HUES6 (cell line): ENCODE measurements at regions not wholly inside any gene's neighbourhood (a gene's known extent, or its start where the extent isn't known, plus 50 kb on each side); places are given as distances from the start of the nearest gene placed in this dataset.

Source experiments
- H3K27ac ChIP-seq: 2 replicates; pipeline ENCODE4 v1.7.0; 2013; ENCODE audit warnings: low read depth, mild to moderate bottlenecking, low read length, inconsistent platforms
- H3K27me3 ChIP-seq: 2 replicates; pipeline ENCODE4 v1.6.1; 2013; ENCODE audit warnings: low read length; ENCODE audit not compliant: control insufficient read depth, insufficient read depth
- H3K36me3 ChIP-seq: 2 replicates; pipeline ENCODE4 v1.6.1; 2013; ENCODE audit warnings: low read length; ENCODE audit not compliant: control insufficient read depth, insufficient read depth
- H3K4me1 ChIP-seq: 2 replicates; pipeline ENCODE4 v1.6.1; 2013; ENCODE audit warnings: low read length; ENCODE audit not compliant: control insufficient read depth, insufficient read depth
- H3K4me3 ChIP-seq: 2 replicates; pipeline ENCODE4 v1.5.1; 2013; ENCODE audit warnings: low read depth, low read length
- H3K9ac ChIP-seq: one replicate; pipeline ENCODE4 v1.6.1; 2013; ENCODE audit warnings: mild to moderate bottlenecking, low read length
- H3K9me3 ChIP-seq: 2 replicates; pipeline ENCODE4 v1.6.1; 2013; ENCODE audit warnings: low read depth, low read length; ENCODE audit not compliant: control insufficient read depth, insufficient read depth

DNA sequence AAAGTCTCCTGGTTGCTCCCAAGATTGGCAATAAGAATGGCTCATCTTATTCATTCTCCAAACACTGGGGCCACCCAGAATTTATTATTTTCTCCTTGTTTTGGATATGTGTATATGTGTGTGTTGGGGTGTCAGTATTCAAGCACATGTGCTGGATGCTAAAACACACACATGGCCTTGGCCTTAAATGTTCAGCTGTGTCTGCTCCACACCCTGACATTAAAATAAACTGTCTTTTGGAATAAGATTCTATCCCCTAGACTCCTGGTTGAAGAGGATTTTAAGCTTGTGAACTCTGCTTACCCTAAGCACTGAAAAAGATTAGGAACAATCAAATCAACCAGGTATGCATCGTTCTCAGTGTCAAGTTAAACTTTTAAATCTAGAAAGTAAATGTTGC lies 382.9 kb upstream of the MCTP2 start:
- Histone ChIP-seq H3K4me3 (no peak overlapping the region), H3K27ac (no peak overlapping the region)

DNA sequence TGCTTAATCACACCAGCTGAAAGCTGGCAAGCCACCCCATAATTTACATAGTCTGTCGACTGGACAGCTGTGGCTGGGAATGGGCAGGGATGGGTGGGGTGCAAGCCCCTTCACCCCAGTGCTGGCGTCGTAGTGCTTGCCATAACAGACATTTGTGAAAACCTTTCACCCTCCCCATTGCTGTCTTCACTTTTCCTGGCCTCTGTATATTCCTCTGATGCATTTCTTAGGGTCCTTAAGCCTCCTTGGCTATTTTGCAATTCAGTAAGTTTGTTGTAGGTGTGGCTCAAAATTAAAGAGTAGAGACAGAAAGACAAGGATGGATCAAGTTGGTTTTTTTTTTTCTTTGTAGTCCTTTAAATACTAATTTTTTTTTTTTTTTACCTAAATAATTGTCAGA lies 383.3 kb upstream of the MCTP2 start:
- Histone ChIP-seq H3K36me3 (no peaks in the 10 kb centered on the region), H3K4me3 (no peak overlapping the region), H3K4me1 (no peaks in the 10 kb centered on the region), H3K27me3 (no peaks in the 10 kb centered on the region), H3K27ac (no peak overlapping the region), H3K9me3 (no peaks in the 10 kb centered on the region), H3K9ac (no peak overlapping the region)

More for the DNA sequence above, 382.9 kb upstream of the MCTP2 start:
- H3K4me1 ChIP-seq = no peaks in the 10 kb centered on the region
- H3K9ac ChIP-seq = no peak overlapping the region
- no peaks in the 10 kb centered on the region for H3K9me3 ChIP-seq
- H3K36me3 ChIP-seq = no peaks in the 10 kb centered on the region
- H3K27me3 ChIP-seq = no peaks in the 10 kb centered on the region

GRCh38 chr15:93846148-93846547 lies 385.2 kb upstream of the MCTP2 start:
- H3K9ac ChIP-seq = no peak overlapping the region

DNA sequence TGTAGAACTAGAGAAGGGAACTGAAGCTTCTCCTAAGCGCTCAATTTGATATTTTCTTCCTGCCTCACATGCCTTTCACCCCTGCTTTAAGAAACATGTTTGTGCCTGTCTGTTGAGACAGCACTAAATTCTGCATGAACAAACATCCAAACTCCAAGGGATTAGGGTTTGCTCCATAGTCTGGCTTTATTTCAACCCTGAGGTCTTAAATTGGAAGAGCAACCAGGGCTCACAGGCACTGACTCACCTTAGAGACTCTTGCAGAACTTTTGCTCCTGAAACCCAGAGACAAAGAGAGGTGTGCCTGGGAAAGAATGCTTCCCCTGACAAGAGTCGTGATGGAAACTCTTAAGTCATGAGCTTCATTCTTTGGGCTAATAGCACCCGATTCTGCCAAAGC lies 393.9 kb upstream of the MCTP2 start:
- H3K4me1 ChIP-seq = peaks cover 14% of the 10 kb centered on the region; the same call in 1 of the 2 replicates
- no peak overlapping the region for H3K9ac ChIP-seq
- H3K9me3 ChIP-seq = peaks cover 5% of the 10 kb centered on the region; the same call in 1 of the 2 replicates
- no peaks in the 10 kb centered on the region for H3K36me3 ChIP-seq
- H3K4me3 ChIP-seq = no peak overlapping the region
- H3K27me3 ChIP-seq = no peaks in the 10 kb centered on the region
- 0 out of 2 replicates have a peak overlapping the region, but pooled peaks have one; percentile 41 for H3K27ac ChIP-seq

More at GRCh38 chr15:93846148-93846547, 385.2 kb upstream of the MCTP2 start:
- no peaks in the 10 kb centered on the region for H3K4me1 ChIP-seq
- no peaks in the 10 kb centered on the region for H3K36me3 ChIP-seq
- H3K9me3 ChIP-seq = no peaks in the 10 kb centered on the region
- no peak overlapping the region for H3K27ac ChIP-seq
- no peak overlapping the region for H3K4me3 ChIP-seq
- no peaks in the 10 kb centered on the region for H3K27me3 ChIP-seq

DNA sequence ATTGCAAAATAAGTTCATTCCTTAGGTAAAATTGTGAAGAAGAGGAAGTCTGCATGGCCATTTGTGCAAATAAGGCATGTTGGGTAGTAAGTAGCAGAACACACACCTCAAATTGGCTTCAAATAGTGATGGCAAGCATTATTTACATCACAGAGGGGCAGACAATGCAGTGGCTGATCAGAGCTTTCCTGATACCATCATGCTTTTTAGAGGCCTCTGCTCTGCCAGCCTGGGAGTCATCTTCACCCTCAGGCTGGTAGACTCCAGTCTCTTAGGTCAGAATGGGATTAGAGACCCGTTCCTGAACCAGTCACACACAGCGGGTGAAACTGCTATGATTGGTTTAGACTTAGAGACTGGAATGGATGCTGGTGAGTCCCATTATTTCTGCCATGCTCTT lies 396.0 kb upstream of the MCTP2 start:
- Histone ChIP-seq H3K27me3 (peaks cover 3% of the 10 kb centered on the region; the same call in 1 of the 2 replicates), H3K27ac (no peak overlapping the region), H3K9ac (no peak overlapping the region), H3K36me3 (no peaks in the 10 kb centered on the region), H3K4me1 (peaks cover 14% of the 10 kb centered on the region), H3K9me3 (peaks cover 5% of the 10 kb centered on the region; the same call in 1 of the 2 replicates), H3K4me3 (no peak overlapping the region)

- H3K27me3 ChIP-seq = peaks cover 3% of the 10 kb centered on the region; the same call in 1 of the 2 replicates
- no peaks in the 10 kb centered on the region for H3K36me3 ChIP-seq
- H3K27ac ChIP-seq = no peak overlapping the region
- peaks cover 9% of the 10 kb centered on the region for H3K4me1 ChIP-seq
- H3K4me3 ChIP-seq = no peak overlapping the region
- H3K9me3 ChIP-seq = 0 out of 2 replicates have a peak, but pooled peaks cover 3% of the 10 kb centered on the region
- no peak overlapping the region for H3K9ac ChIP-seq
Observed at GRCh38 chr15:93831641-93832040, 399.7 kb upstream of the MCTP2 start.

GRCh38 chr15:93830221-93831080 lies 400.9 kb upstream of the MCTP2 start:
- Histone ChIP-seq H3K9me3 (no peaks in the 10 kb centered on the region), H3K27ac (no peak overlapping the region), H3K4me3 (no peak overlapping the region), H3K36me3 (no peaks in the 10 kb centered on the region), H3K27me3 (peaks cover 3% of the 10 kb centered on the region; the same call in 1 of the 2 replicates), H3K9ac (no peak overlapping the region), H3K4me1 (peaks cover 6% of the 10 kb centered on the region)

GRCh38 chr15:93829115-93829870 lies 402.1 kb upstream of the MCTP2 start:
- no peaks in the 10 kb centered on the region for H3K36me3 ChIP-seq
- H3K9me3 ChIP-seq = no peaks in the 10 kb centered on the region
- H3K27me3 ChIP-seq = peaks cover 3% of the 10 kb centered on the region; the same call in 1 of the 2 replicates
- H3K27ac ChIP-seq = no peak overlapping the region
- peak overlapping the region; percentile 20 for H3K9ac ChIP-seq
- no peak overlapping the region for H3K4me3 ChIP-seq
- H3K4me1 ChIP-seq = peaks cover 5% of the 10 kb centered on the region; the same call in 1 of the 2 replicates

- H3K27ac ChIP-seq = no peak overlapping the region
- peaks cover 3% of the 10 kb centered on the region; the same call in 1 of the 2 replicates for H3K27me3 ChIP-seq
Observed at GRCh38 chr15:93826790-93827189, 404.6 kb upstream of the MCTP2 start.

GRCh38 chr15:93826293-93826692 lies 405.1 kb upstream of the MCTP2 start:
- peaks cover 3% of the 10 kb centered on the region; the same call in 1 of the 2 replicates for H3K27me3 ChIP-seq

More at GRCh38 chr15:93826790-93827189, 404.6 kb upstream of the MCTP2 start:
- no peaks in the 10 kb centered on the region for H3K9me3 ChIP-seq
- H3K9ac ChIP-seq = no peak overlapping the region
- no peak overlapping the region for H3K4me3 ChIP-seq
- H3K36me3 ChIP-seq = no peaks in the 10 kb centered on the region
- H3K4me1 ChIP-seq = peaks cover 5% of the 10 kb centered on the region; the same call in 1 of the 2 replicates

More at GRCh38 chr15:93826293-93826692, 405.1 kb upstream of the MCTP2 start:
- Histone ChIP-seq H3K36me3 (no peaks in the 10 kb centered on the region), H3K27ac (no peak overlapping the region), H3K9me3 (no peaks in the 10 kb centered on the region), H3K4me3 (no peak overlapping the region), H3K4me1 (peaks cover 5% of the 10 kb centered on the region; the same call in 1 of the 2 replicates), H3K9ac (no peak overlapping the region)
